Lower leg skin (tissue), 3 donors: ENCODE measurements at regions not wholly inside any gene's neighbourhood (a gene's known extent, or its start where the extent isn't known, plus 50 kb on each side); places are given as distances from the start of the nearest gene placed in this dataset.

Source experiments
- POLR2A ChIP-seq, 2 donors: fragments of 450-650 bp; IDR thresholded peaks; one replicate each; pipeline ENCODE4 v1.6.1; 2016 to 2017; ENCODE audit warnings: antibody characterized with exemption in 2 of 2, mild to moderate bottlenecking in 1 of 2, moderate library complexity in 1 of 2
- TF ChIP-seq, protein P1 (sequence below), 3 donors: fragments of 450-650 bp; IDR thresholded peaks; one replicate each; pipeline ENCODE4 v1.5.1; 2016; ENCODE audit warnings: antibody characterized with exemption in 3 of 3, mild to moderate bottlenecking in 3 of 3, moderate library complexity in 2 of 3

- TF ChIP-seq, protein P1, sequence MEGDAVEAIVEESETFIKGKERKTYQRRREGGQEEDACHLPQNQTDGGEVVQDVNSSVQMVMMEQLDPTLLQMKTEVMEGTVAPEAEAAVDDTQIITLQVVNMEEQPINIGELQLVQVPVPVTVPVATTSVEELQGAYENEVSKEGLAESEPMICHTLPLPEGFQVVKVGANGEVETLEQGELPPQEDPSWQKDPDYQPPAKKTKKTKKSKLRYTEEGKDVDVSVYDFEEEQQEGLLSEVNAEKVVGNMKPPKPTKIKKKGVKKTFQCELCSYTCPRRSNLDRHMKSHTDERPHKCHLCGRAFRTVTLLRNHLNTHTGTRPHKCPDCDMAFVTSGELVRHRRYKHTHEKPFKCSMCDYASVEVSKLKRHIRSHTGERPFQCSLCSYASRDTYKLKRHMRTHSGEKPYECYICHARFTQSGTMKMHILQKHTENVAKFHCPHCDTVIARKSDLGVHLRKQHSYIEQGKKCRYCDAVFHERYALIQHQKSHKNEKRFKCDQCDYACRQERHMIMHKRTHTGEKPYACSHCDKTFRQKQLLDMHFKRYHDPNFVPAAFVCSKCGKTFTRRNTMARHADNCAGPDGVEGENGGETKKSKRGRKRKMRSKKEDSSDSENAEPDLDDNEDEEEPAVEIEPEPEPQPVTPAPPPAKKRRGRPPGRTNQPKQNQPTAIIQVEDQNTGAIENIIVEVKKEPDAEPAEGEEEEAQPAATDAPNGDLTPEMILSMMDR (IDR thresholded peaks at IDR 0.05): no peak
- no peak for TF ChIP-seq POLR2A (IDR thresholded peaks at IDR 0.05)
Observed at GRCh38 chr7:17136126-17136525, 162.3 kb upstream of the AHR start.
